ENCODE measurements at regions not wholly inside any gene's neighbourhood (a gene's known extent, or its start where the extent isn't known, plus 50 kb on each side); places are given as distances from the start of the nearest gene placed in this dataset.
A peak's percentile ranks its signal among the peaks of the same experiment; 100 is the strongest.

DNA sequence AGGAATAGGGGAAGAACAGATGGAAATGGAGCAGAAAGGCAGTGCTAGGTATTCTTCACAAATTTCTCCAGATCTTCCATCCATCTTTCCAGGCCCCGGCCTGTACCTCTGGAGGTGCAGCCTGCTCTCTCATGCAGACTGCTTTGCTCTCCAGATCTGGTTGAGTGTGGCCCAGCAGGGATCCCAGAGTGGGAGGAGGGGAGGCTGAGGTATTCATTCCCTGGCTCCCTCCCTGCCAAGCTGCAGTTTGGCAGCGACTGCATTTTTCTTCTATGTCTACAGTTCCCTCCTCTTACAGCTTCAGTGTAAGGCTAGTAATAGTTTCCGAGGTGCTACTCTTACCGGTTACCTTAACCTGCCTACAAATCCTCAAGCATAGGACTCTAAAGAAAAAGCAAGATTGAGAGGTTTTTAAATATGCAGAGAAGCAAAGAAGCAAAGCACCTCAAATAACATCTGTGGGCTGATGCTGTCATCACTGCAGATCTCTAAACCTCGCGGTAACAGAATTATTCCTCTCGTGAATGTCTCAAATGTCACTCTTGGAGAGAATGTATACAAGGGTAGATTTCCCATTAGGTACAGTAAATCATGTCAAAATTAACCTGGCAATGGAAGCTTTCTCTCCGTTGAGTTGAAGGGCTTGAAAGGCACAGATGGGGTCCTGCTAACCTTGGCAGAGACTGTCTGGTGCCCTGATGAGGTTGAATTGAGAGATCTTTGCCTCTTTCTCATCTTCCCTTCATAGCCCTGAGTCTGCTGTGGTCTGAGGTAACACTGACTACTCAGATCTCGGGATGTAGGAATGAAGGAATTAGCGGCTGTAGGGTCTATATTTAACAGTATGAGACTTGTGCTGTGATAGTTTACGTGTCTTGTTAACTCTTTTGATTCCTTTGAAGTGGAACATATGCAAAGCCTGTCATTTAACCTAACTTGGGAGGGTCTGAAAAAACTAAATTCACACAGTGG lies 297.9 kb upstream of the C11orf87 start:
- FAIRE-seq, result no peak
- no peak overlapping the region for H2BK120ac ChIP-seq (replicated peaks; ENCODE audit: low read depth, low read length)
- H3K9me3 ChIP-seq (ENCODE audit: insufficient read depth in 2 of 2, low read depth in 1 of 2, low read length in 1 of 2), result no peaks in the 10 kb centered on the region
- H4K20me1 ChIP-seq (replicated peaks in 1 of 2; ENCODE audit: control insufficient read depth in 1 of 2, insufficient read depth in 2 of 2, low read length in 2 of 2), result no peaks in the 10 kb centered on the region
- no peak overlapping the region for H3K56ac ChIP-seq (replicated peaks; ENCODE audit: insufficient read length, low read depth, low read length)
- H3K9ac ChIP-seq (replicated peaks in 1 of 4; ENCODE audit: extremely low read depth in 1 of 4, low read depth in 3 of 4, low read length in 3 of 4), result no peak overlapping the region
- H3K23me2 ChIP-seq (ENCODE audit: low read depth, low read length), result no peaks in the 10 kb centered on the region
- no peak overlapping the region for H4K91ac ChIP-seq (replicated peaks; ENCODE audit: insufficient read length, low read length)
- H3K18ac ChIP-seq (ENCODE audit: extremely low read depth, low read length), result no peak overlapping the region
- no peak overlapping the region for H2BK15ac ChIP-seq (ENCODE audit: low read length)
- ChIA-PET POLR2A (ENCODE audit: partially characterized antibody) (no interaction called here), CTCF (ENCODE audit: partially characterized antibody) (interaction anchor here (0.7 kb wide), 1 partner anchor 63 kb away, joined by 3 read pairs; no protein-coding TSS in a partner anchor)
- H3K4me1 ChIP-seq (replicated peaks in 1 of 4; ENCODE audit: control insufficient read depth in 3 of 4, insufficient read depth in 4 of 4, low read length in 3 of 4), result peaks cover 0 to 17% (median 13%) of the 10 kb centered on the region in 4 experiments; a peak in 4 of 7 replicates
- TF ChIP-seq EGR1 (IDR thresholded peaks at IDR 0.05; ENCODE audit: borderline replicate concordance, low read depth, low read length) (no peak), POU5F1 (IDR thresholded peaks at IDR 0.05; ENCODE audit: low read depth, low read length) (no peak), JUN (IDR thresholded peaks at IDR 0.05; ENCODE audit: low read depth, low read length) (no peak), TEAD4 (IDR thresholded peaks at IDR 0.05; ENCODE audit: low read depth, low read length) (0 out of 2 replicates have a peak, but pooled peaks have one; percentile 8), GABPA (IDR thresholded peaks at IDR 0.05; ENCODE audit: borderline replicate concordance, insufficient read depth, low read length) (no peak), BACH1 (IDR thresholded peaks at IDR 0.05; ENCODE audit: low read length) (no peak), EP300 (IDR thresholded peaks at IDR 0.05; ENCODE audit: borderline replicate concordance in 1 of 2, low read depth in 2 of 2, low read length in 2 of 2) (peak in 1 of 2 experiments; percentile 18; a peak in 1 of 3 replicates)
- TF ChIP-seq, protein P1, sequence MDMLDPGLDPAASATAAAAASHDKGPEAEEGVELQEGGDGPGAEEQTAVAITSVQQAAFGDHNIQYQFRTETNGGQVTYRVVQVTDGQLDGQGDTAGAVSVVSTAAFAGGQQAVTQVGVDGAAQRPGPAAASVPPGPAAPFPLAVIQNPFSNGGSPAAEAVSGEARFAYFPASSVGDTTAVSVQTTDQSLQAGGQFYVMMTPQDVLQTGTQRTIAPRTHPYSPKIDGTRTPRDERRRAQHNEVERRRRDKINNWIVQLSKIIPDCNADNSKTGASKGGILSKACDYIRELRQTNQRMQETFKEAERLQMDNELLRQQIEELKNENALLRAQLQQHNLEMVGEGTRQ (IDR thresholded peaks at IDR 0.05; ENCODE audit: low read length), result no peak
- no peak for DNase-seq (ENCODE audit: low read depth in 1 of 2, low spot score in 2 of 2)
- no peak overlapping the region for H3K14ac ChIP-seq (ENCODE audit: insufficient read length)
- no peak overlapping the region for H2BK5ac ChIP-seq (ENCODE audit: low read depth, low read length)
- H2AK5ac ChIP-seq (ENCODE audit: low read depth, low read length), result no peak overlapping the region
- no peak overlapping the region for H2BK12ac ChIP-seq (ENCODE audit: low read depth, low read length)
- WGBS, 2 experiments (ENCODE audit: extremely low coverage in 1 of 2, insufficient coverage in 1 of 2, insufficient read length in 1 of 2, insufficient replicate concordance in 2 of 2, low coverage in 1 of 2, low lambda C conversion rate in 2 of 2, missing lambda C conversion rate in 1 of 2), result 75% methylated on average over 11 of the region's 11 CpGs; no CpG with 5 or more reads in 1 of the 2 experiments
- no peaks in the 10 kb centered on the region for H3K27me3 ChIP-seq (replicated peaks in 1 of 4; ENCODE audit: control insufficient read depth in 3 of 4, extremely low read depth in 1 of 4, insufficient read depth in 3 of 4, low read length in 3 of 4)
- peak overlapping the region; percentile 2 to 26; a peak in 1 of 4 replicates for H3K4me2 ChIP-seq (ENCODE audit: insufficient read depth in 1 of 2, low read depth in 2 of 2, low read length in 2 of 2)
- no peaks in the 10 kb centered on the region for H3K79me1 ChIP-seq (ENCODE audit: low read depth, low read length)
- no peak overlapping the region for H3K27ac ChIP-seq (ENCODE audit: low read depth, low read length)
- no peak overlapping the region for H2BK20ac ChIP-seq (ENCODE audit: low read length)
- no peak overlapping the region for H3K4me3 ChIP-seq (ENCODE audit: extremely low read depth in 1 of 4, insufficient read depth in 2 of 4, low read depth in 3 of 4, low read length in 4 of 4)
- H3K36me3 ChIP-seq (ENCODE audit: control insufficient read depth in 2 of 4, insufficient read depth in 4 of 4, low read length in 3 of 4), result no peaks in the 10 kb centered on the region
- H3K23ac ChIP-seq (ENCODE audit: insufficient read length), result no peak overlapping the region
- 0 out of 2 replicates have a peak overlapping the region, but pooled peaks have one; percentile 41 for H2AFZ ChIP-seq (ENCODE audit: low read length)
- no peak overlapping the region for H4K8ac ChIP-seq (ENCODE audit: extremely low read depth, insufficient read depth, low read length)
- no peaks in the 10 kb centered on the region for H3K79me2 ChIP-seq (ENCODE audit: control insufficient read depth in 1 of 2, insufficient read depth in 2 of 2, low read length in 2 of 2)
- no peak overlapping the region for H3K4ac ChIP-seq (replicated peaks; ENCODE audit: insufficient read length, low read depth, low read length)
- no peak overlapping the region for H4K5ac ChIP-seq (ENCODE audit: insufficient read length, low read depth, low read length)
